ENCODE measurements at regions not wholly inside any gene's neighbourhood (a gene's known extent, or its start where the extent isn't known, plus 50 kb on each side); places are given as distances from the start of the nearest gene placed in this dataset.

DNA sequence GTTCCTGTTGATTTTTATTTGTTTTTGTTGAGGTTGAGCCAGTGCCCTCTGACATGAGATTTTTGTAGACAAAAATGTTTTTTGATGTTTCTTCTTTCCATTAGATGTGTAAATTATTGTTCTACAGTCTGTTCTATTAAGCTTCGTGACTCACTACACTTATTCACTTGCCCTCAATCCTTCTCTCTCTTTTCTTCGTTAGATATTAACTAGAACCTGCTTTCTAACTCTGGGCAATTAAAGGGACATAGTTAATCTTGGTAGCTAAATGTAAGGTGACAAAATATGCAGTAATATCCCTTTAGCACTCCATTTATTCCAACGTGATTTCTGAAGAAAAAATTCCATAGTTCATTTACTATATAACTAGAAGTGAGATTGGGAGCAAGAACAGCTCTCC is 333.9 kb downstream of the PDHA2 start:
- TF ChIP-seq, protein P1, sequence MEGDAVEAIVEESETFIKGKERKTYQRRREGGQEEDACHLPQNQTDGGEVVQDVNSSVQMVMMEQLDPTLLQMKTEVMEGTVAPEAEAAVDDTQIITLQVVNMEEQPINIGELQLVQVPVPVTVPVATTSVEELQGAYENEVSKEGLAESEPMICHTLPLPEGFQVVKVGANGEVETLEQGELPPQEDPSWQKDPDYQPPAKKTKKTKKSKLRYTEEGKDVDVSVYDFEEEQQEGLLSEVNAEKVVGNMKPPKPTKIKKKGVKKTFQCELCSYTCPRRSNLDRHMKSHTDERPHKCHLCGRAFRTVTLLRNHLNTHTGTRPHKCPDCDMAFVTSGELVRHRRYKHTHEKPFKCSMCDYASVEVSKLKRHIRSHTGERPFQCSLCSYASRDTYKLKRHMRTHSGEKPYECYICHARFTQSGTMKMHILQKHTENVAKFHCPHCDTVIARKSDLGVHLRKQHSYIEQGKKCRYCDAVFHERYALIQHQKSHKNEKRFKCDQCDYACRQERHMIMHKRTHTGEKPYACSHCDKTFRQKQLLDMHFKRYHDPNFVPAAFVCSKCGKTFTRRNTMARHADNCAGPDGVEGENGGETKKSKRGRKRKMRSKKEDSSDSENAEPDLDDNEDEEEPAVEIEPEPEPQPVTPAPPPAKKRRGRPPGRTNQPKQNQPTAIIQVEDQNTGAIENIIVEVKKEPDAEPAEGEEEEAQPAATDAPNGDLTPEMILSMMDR (IDR thresholded peaks at IDR 0.05; ENCODE audit: poor library complexity) = no peak
- TF ChIP-seq EZH2 (IDR thresholded peaks at IDR 0.05; ENCODE audit: borderline replicate concordance) = no peak
- no peak for TF ChIP-seq EZH2phosphoT487 (IDR thresholded peaks at IDR 0.05; ENCODE audit: low read depth, severe bottlenecking, unreplicated experiment)
